Stimulated activated CD4-positive, alpha-beta T cell treated with anti-CD3 and anti-CD28 coated beads, Interleukin-1b, Interleukin-23, amount 100 ng/mL, for 24 hours (primary cell): ENCODE measurements at regions not wholly inside any gene's neighbourhood (a gene's known extent, or its start where the extent isn't known, plus 50 kb on each side); places are given as distances from the start of the nearest gene placed in this dataset.
"Not testable (repeated sequence)": the region's sequence is repeated elsewhere in the genome, so short reads cannot be mapped to it uniquely, and the experiment has no call there.

ENCODE experiments used
- DNase-seq, 4 experiments: peaks; one replicate each; pipeline ENCODE4 v3.0.0-alpha.2; 2020; ENCODE audit warnings: low read depth in 4 of 4, low spot score in 1 of 4

DNA sequence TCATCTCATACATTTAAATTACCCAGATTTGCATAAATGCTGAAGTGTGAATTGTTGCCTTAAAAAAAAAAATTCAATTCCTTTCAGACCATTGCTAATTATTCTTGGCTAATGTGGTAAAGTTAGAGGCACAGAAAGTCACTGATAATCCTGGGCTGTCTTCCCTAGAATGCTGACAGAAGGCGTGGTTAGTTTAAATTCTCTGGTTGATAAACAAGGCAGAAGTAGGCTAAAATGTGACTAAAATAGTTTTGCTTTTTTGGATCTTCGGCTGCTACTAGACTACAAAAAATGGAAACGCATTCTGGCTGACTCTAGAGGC lies 193.7 kb downstream of the OTOL1 start:
- DNase-seq, result no peak

DNA sequence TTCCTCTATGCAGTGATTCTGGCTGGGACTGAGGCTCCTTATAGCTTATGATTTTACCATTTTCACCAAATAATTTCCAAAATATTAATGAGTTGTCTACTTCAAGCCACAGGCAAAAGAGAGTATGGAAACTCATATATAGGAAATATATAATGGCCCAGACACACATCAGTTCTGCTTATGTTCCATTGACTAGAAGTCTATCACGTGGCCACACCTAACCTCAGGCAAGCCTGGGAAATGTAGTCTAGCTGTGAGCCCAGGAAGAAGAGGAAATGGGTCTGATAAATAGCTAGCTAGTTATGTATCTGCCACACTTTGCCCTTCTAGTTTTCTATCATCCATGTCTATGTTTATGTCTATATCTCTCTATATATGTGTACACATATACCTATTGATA lies 195.1 kb downstream of the OTOL1 start:
- DNase-seq, result no peak

DNA sequence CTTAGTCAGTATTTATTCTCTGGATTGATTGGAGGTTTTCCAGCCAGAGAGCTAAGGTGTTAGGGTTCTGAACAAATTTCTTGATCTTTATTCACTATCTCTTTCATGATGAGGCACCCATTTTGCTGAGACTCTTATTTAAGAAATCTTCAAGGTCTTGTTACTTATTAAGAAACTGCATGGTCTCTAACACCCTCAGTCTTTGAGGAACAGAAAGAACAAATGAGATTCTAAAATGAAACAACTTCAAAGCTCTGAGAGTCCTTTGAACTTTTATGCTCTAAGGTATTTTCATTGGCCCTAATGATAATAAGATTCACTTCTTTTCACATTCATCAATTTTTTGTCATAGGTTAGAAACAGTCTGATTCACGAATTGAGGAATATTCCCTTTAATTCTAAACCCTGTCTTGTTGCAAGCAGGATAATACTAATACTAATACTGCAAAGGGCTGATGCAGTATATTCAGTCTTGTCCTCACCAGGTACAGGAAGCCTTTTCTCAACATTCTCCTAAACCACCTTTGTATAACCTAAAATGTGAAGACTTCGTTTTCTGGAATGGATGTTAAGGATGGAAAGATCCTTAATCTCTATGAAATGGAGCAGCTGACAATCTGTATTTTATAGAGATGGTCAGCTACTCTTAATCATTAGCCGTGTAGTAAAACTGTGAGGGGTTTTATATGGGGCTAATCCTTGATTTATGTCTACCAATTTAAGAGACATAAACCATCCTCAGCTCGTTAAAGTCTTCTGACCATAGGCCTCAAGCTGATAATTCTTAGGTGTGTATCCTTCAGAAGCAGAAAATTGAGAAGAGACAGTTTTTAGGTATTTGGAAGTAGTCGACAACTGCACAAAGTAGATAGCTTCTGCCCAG lies 198.3 kb downstream of the OTOL1 start:
- DNase-seq, result no peak

DNA sequence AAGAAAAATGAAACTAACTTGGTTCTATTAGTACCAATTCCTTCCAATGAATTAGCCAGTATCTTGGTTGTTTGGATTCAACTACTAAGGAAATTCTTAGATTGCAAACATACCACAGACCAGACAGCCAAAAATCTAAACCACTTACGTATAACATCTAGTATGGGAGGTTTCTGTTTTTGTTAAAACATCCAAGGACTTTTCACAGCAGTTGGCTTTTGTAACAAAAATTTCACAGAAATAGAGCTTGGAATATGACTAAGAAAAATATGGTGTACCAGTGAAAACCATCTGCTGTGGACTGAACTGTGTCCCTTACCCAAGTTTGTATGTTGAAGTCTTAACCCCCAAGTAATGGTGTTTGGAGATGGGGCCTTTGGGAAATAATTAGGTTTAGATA lies 199.2 kb downstream of the OTOL1 start:
- no peak for DNase-seq

DNA sequence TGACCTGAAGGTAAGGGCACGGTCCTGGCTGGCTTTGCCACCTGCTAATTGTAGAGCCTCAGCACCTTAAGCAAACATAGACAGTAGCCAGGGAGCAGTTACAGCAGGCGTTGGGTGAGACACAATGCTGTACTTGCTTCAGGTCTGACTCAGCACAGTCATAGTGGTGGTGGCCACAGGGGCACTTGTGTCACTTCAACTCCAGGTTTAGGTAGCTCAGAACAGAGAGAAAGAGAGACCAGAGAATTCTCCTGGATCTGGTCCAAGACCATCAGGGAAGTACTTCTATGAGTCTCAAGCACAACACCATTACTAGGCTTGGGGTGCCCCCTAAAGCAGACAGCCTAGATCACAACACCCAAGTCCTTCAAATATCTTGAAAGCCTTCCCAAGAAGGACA lies 204.4 kb downstream of the OTOL1 start:
- DNase-seq, result no peak

DNA sequence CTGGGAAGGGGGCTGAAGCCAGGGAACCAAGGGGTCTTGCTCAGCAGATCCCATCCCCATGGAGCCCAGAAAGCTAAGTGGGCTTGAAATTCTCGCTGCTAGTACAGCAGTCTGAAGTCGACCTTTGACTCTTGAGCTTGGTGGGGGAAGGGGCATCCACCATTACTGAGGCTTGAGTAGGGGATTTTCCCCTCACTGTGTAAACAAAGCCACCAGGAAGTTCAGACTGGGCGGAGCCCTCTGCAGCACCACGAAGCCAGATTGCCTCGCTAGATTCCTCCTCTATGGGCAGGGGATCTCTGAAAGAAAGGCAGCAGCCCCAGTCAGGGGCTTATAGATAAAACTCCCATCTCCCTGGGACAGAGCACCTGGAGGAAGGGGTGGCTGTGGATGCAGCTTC lies 210.6 kb downstream of the OTOL1 start:
- DNase-seq, result not testable (repeated sequence)

DNA sequence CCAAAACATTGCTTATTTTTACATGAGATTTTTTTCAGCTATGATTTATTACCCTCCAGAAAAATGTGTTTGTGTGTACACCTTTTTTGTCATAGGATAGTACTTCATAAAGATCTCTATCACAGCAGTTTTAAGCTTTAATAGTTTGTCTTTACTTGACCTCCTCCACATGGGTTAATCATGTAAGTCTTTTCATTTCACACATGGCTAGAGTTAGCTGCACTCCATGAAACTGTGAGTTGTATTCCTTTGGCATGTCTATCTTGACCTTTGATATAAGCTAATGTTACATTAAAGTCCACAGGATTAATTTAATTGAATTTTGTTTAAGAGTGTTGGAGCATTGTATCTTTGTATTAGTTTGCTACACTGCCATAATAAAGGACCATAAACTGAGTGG lies 217.1 kb downstream of the OTOL1 start:
- no peak for DNase-seq

DNA sequence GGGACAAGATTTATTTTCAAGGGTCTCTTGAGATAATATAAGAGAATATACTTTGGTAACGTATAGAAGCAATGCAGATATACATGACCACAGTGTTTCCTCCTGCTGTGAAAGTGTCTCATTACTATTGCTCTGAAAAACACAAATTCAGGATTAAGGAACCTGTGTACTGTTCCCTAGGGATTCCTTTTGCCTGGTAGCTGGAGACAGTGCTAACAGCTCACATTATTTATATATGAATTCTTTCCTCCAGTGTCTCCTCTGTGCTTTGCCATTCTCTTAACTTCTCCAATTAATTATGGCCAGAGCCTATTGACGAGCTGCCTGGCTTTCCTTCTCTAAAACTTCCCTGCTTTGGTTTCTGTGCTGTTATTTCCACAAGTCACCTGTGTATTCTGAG lies 235.4 kb downstream of the OTOL1 start:
- DNase-seq, result no peak

DNA sequence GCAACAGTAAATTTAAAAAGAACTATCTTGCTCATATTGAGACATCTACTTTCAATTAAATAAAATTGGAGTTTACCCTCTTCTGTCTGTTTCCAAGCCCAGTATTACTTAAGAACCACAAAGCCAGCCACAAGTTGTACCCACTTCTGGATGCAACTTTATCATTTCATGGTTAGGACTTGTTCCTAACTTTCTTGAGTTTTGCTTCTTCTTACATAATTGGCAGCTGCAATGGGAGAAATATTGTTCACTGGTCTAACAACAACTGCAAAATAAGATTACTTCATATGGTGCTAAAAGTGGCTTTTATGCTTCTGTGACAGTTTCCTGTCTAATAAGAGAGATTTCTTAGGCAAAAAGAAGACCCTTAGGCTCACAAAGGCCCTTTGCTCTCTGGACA lies 240.6 kb downstream of the OTOL1 start:
- no peak for DNase-seq

DNA sequence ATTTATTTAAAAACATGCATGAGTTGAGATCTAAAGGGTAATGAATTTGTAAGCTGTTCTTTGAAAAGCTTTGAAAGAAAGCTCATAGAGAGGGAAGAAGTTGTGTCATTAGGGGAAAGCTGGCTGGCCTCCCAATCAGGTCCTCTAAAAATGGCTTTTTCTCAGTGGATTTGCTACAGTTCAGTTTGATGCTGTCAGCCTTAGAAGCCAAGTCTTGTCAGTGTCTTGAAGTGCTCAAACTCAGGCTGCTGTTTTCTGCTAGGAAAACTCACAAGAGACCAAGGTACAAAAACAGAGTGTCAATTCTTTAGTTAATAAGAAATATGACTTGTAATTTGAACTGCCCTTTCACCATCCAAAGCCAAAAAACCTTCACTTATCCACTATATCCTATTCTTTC lies 243.8 kb downstream of the OTOL1 start:
- no peak for DNase-seq

DNA sequence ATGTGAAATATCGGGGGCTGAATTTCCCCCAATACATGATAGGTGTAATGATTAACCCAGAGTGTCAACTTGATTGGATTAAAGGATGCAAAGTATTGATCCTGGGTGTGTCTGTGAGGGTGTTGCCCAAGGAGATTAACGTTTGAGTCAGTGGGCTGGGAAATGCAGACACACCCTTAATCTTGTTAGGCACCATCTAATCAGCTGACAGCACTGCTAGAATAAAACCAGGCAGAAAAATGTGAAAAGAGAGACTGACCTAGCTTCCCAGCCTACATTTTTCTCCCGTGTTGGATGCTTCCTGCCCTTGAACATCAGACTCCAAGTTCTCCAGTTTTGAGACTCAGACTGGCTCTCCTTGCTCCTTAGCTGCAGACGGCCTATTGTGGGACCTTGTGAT lies 247.8 kb downstream of the OTOL1 start:
- no peak for DNase-seq

DNA sequence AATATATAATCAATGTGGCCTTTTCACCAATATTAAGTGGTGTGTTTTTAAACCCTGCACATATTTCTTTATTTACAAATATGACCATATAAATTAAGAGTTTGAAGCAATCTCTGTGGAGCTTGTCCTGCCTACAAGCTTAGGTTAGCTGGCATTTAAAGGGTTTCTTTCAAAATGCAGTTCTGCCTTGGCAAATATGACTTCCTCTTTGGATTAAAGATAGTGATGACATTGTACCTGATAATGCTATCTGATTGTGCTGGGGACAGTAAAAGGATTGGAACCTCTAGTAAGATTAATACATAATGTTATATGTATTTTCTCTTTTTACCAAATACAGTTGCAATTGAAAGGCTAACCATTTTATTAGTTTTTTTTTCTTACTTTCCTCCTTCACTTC lies 249.1 kb downstream of the OTOL1 start:
- no peak for DNase-seq

DNA sequence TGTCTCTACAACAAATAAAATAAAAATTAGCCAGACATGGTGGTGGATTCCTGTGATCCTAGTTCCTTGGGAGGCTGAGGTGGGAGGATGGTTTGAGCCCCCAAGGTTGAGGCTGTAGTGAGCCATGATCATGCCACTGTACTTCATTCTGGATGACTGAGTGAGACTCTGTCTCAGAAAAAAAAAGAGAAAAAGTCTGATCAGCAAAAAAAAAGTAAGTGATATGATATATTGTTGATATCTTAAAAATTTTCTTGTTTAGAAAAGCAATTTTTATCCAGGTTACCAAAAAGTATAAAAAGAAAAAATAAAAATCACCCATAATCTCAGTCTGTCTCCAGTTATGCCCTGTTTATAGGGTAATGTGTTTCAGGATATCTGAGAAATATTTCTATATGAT lies 251.4 kb downstream of the OTOL1 start:
- no peak for DNase-seq

DNA sequence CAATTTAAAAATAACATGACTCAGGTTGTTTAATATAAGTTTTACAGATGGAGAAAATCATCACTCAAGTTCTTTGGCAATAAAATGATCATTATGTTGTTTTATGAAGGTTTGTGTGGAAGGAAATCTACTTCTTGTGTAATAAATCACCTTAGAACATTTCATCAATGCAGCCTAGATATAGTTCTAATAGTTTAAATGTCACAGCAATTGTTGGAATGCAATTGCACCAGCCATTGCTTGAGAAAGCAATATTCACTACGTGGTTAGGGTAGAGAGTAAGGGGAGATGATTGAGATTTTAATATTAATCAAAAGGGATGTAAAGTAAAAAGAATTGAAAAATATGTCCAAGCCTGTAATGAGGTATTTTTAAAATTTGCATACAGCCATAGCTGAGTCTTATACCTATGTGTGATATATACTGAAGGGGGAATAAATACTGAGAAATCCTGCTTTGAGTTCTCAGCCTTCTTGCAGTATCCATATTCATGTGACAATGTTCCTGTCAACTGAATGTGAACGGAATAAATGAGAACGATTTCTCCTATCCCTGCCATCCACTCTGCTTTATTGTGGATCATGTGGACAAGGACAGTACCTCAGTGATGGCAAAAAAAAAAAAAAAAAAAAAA lies 257.9 kb downstream of the OTOL1 start:
- no peak for DNase-seq

DNA sequence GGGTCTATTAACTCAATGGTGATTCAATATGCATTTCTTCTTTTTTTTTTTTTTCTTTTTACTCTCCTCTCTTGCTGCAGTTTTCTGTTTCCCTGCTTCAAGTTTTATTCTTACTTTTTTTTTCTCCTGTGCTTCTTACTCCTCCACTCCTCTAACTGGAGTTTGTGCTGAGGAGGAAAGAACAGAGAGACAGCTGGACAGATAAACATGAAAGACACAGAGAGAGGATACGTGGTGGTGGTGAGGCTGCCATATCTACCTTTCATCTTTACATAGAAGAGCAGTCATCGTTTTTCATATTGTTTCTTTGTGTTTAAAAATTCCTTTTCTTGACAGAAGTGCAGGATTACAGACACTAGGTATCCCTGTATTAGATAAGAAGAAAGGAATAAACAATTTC lies 262.8 kb downstream of the OTOL1 start:
- no peak for DNase-seq

DNA sequence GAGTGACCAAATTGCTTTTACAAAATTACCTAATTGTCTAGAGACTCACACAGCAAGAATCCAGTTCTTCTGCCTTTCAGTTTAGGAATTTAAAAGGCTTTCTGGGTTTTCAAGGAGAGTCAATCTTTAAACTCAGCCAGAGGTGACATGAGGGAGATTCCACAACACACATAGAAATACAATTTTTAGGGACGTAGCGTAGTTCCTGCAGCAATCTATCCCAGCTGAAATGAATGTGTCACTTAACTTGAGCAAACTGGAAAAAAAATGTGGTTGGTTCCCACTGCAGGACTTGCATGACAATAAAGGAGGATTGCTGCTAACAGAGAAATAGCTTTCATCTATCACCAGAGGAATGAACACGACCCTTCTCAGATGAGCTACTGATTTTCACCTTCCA lies 269.7 kb downstream of the OTOL1 start:
- DNase-seq, result no peak

DNA sequence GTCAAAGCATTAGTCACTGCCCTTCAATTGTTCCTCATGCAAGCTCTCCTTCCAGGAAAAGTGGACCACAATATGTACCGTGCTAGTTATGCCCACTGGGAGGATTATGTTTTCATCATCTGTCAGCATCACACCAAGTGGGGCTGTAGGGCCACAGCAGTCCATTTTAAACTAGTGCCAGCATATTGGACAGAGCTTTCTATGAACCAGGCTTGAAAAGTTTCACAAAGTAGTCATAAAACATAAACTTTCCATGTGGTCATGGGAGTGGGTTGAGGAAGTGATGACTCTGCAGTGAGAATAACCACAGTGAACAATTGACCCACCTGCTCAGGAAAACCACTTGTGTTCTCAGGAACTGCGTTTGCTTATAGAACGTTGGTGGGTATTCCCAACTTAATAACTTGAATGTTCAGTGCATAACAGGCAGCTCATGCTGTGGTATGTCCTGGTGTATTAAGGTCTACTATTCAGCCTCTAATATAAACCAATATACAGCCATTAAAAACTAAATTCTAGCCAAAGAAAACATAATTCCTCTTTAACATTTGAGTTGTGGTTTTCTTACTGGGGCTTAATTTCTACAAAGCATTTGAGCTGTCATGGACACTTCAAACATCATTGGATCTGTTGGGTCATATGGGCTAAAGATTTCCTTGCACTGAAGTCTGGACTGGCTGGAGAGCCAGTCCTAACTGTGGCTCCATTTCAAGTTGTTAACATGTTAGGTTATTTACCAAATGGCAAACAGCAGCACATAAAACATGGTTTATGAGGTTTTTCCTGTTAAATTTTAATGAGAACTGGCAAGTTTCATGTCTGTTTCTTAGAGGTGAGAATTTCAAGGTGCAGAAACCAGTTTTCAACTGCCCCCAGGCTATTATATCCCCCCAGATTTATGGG lies 274.1 kb downstream of the OTOL1 start:
- no peak for DNase-seq

DNA sequence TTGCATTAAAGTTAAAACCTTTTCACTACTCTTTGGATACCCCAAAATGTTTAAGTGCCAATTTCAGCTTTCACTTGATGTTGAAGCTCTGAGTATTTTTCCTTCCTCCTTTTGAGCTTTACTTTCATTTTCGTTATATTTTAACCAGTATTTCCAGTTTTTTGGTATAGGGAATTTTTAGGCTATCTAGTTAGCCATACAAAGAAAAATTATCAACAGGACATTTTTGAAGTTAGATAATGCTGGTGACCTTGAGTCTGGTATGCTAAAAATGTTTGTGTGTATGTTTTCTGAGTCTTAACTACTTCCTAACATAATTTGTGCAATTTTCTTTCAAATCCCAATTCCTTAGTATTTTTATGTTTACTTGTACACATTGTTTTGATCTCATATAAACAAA lies 284.8 kb downstream of the OTOL1 start:
- DNase-seq, result no peak

DNA sequence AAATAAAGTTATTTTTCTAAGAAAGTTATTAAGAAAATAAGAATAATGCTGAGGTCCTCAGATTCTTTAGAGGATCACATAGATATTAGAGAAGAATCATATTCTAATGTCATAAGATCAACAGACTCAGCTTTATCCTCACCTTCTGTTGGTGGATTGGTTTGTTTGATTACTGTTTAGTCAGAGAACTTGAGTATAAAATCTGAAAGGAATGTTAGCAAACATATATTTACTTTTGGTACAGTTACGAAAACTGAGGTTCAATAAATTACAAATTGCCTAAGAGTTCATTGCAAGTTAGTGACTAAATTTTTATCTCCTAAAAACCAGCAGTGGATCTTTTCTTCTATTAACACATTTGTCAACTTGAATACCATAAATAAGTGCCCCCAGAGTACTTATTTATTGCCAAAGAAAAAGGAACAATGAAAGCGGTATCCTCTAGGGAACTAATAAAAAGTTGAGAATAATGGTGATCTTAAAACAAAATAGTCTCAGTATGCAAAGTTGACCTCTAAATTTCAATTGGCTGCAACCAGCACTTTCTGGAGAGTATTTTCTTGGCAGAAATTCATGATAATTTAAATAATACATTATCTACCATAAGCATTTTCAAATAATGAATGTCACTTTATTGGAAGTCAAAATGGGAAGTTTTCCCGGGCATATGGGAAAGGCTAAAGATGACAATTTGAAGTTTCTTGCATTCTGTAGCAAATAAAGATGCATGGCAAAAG lies 296.8 kb downstream of the OTOL1 start:
- no peak for DNase-seq

DNA sequence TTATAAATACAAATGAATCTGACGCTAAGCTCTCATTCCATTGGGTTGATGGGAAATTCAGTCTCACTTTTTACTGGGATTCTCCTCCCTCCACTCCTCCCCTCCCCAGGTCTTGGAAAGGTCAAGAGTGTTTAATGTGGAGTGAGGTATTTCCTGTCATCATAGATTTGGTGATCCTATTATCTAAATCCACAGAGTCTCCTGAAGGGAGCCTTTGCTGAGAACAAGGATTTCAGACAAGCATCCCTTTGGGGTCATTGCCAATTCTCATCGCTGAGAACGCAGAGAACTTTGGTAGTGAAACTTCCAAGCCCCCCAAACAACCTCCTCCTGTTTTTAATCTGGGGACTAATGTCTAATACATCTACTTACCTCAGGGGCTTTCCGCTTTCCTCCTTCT lies 297.9 kb downstream of the OTOL1 start:
- DNase-seq, result no peak

DNA sequence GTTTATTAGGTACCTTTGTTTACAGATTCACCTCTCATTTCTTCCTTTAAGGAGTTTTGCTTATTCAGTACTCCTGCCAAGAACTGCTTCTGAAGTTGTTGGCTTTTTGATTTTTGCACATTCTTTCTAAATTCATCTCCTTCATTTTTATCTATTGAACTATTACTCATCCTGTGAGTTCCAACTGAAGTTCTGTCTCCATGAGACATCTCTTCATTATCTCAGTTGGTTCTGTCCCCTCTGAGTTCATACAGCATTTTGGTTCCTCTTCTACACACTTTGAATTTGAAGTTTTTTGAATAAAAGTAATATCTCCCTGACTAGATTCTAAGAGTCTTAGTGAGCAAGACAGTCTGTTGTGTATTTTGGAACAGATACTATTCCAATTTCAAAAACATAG lies 299.7 kb downstream of the OTOL1 start:
- DNase-seq, result no peak
